ENCODE measurements at regions not wholly inside any gene's neighbourhood (a gene's known extent, or its start where the extent isn't known, plus 50 kb on each side); places are given as distances from the start of the nearest gene placed in this dataset.
"Not testable (repeated sequence)": the region's sequence is repeated elsewhere in the genome, so short reads cannot be mapped to it uniquely, and the experiment has no call there.

DNA sequence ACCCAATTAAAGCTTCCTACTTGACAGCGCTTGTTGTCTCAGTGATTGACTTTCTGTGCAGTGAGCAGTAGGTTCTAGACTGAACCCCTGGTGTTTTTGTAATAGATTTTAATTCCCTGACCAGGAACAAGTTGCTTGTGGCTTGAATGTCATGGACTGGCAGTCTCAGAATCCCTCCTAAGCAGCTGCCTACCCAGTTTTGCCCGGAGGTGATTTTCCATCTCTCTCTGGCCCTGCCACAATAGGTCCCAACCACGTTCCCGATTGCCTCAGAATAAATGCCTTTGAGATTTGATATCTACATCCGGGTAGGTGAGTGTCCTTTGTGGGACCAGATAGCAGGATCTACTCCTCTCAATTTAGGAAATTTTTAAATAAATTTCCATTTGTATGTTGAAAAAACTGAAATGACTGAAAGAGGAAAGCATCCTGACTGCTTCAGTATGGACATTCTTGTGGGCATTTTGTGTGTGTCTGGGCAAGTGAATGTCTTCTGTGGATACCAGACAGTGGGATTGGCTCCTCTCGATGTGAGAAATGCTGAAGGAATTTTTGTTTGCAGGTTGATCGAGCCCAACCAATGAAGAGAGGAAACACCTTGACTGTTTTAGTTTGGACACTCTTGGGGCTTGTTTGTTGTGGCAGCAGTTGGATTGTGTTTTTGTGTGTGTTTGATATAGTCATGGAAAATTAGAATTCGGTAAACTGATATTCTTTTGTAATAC is 1607.4 kb downstream of the C4orf33 start:
- no peak for DNase-seq

GRCh38 chr4:130705023-130705422 is 1609.1 kb downstream of the C4orf33 start:
- DNase-seq: no peak

GRCh38 chr4:130712038-130712437 is 1616.1 kb downstream of the C4orf33 start:
- DNase-seq: no peak

DNA sequence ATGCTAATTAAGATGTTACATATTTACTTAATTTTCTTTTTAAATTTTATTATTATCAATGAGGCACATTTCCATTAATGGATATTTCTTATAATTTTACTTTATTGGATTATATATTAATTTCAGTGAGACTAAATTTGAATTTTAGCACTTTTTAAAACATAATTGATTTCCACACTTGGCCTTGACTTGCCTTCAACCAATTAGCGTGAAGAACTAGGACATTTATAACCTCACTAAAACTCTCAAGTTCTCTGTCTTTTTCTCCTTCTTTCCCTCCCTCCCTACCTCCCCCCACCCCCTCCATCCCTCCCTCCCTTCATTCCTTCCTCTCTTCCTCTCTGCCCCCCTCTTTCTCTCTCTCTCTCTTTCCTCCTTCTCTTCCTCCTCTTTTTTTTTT is 1618.1 kb downstream of the C4orf33 start:
- DNase-seq: no peak

DNA sequence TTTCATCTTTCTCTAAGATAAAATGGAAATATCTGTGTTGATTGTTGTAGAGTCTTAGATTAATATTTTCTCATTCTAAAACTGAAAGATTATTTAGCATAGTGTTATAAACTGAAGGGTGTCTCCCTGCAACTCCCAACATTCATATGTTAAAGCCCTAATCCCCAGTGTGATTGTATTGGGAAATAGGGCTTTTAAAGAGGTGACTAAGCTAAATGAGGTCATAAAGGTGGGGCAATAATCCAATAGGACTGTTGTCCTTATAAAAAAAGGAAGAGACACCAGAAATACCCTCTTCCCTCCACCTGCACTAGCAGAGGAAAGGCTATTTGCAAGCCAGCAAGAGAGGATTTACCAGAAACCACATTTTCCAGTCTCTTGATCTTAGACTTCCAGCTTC is 1626.4 kb downstream of the C4orf33 start:
- no peak for DNase-seq

GRCh38 chr4:130736436-130737185 is 1640.7 kb downstream of the C4orf33 start:
- no peak for DNase-seq

GRCh38 chr4:130738233-130738632 is 1642.3 kb downstream of the C4orf33 start:
- no peak for DNase-seq

DNA sequence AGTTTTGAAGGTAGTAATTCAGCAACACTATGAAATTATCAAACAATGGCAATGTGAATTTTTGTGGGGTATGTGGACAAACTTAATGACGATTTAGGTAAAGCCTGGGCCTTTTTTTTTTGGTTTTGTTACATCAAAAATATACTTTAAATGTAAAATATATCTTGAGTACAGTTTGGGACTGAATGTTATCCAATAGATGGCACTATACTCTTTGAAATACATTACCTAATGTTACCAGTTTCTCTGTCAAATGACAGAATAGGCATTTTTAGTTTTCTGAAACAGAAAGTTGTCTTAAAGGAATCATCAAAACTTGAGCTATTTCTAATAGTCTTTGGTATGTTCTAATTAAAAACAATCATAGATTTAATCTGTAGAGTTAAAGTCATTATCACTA is 1651.9 kb downstream of the C4orf33 start:
- no peak for DNase-seq

DNA sequence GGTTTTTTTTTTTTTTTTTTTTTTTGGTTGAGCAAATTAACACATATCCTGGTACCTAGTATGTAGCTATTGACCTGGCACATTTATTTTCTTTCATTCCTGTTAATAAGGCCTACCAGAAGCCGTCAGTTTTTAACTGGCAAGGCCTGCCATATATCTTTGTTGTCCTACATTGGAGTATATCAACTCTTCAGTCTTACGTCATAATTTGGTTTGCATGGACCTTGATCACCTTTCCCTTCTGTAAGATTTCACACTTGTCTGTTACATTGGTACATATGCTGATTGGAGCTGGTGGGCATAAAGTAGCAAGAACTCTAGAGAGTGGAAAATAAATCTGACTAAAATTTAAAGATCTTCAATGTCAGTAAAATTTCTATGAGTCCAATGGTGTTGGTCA is 1658.0 kb downstream of the C4orf33 start:
- no peak for DNase-seq

DNA sequence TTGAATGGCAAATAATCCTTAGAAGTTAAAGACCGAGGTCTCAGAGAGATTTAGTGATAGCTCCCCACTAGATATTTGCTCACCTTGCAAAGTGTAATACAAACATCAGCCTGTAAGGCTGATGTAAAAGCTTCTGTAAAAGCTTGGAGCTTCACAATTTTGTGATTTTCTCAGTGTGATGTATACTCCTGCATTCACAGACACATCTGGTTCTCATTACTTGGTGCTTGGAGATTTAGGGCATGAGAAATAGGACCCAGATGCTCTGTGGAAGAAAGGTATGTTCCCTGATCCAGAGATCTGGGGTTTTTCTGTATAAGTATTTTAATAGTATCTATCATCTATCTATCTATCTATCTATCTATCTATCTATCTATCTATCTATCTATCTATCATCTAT is 1664.3 kb downstream of the C4orf33 start:
- no peak for DNase-seq

DNA sequence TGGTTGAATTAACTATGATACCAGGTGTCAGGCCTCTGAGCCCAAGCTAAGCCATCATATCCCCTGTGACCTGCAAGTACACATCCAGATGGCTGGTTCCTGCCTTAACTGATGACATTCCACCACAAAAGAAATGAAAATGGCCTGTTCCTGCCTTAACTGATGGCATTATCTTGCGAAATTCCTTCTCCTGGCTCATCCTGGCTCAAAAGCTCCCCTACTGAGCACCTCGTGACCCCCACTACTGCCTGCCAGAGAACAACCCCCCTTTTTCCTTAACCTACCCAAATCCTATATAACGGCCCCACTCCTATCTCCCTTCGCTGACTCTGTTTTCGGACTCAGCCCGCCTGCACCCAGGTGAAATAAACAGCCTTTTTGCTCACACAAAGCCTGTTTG is 1671.4 kb downstream of the C4orf33 start:
- DNase-seq: not testable (repeated sequence)

GRCh38 chr4:130772966-130773365 is 1677.0 kb downstream of the C4orf33 start:
- not testable (repeated sequence) for DNase-seq

- DNase-seq: no peak
Measured at GRCh38 chr4:130808492-130808891, 1712.5 kb downstream of the C4orf33 start.

DNA sequence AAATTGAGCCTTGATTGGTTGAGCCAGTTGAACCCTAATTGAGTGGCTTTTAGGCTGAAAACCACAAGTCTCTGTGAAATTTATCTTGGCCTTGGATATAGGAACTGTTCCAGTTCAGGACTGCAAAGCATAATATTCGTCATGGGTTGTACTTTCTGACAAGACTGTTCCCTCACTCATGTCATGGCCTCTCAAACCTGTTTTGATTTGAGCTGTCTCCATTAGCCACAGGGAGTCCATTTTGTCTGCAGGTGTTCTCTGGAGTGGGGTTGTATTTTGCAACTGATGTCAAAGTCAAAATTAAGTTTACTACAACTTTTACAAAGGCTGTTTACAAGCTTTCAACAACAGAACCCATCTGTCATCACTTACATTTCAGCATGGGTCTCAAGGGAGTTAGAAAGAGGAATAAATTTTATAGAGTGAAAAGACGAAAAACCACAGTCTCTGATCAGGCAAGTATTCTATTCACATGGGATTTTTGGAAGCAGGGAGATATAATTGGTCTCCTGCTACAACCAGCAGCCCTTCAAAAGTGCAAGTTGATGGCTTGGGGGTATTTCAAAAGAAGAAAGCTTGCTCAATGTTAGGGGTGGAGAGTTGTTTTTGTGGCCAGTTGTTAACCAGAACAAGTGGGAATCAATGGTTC is 1716.3 kb downstream of the C4orf33 start:
- no peak for DNase-seq

DNA sequence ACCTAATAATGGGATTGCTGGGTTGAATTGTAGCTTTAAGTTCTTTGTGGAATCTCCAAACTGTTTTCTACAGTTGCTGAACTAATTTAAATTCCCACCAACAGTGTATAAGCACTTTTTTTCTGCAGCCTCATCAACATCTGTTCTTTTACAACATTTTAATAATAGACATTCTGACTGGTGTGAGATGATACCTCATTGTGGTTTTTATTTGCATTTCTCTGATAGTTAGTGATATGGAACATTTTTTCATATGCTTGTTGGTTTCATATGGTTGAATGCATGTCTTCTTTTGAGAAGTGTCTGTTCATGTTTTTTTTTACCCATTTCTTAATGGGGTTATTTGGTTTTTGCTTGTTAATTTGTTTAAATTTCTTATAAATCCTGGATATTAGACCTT is 1718.9 kb downstream of the C4orf33 start:
- DNase-seq: no peak

DNA sequence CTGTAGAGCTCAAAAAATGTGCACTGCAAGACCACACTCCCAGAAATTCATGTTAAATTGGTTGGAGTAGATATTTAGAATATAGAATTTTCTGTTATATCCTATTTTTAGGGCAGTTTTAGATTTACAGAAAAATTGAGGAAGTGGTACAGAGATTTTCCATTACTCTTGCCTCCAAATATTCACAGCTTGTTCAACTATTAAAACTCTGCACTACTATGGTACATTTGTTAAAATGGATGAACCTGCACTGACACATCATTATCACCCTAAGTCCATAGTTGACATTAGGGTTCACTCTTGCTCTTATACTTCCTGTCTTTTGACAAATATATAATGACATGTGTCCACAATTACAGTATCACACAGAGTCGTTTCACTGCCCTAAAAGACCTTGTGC is 1724.5 kb downstream of the C4orf33 start:
- no peak for DNase-seq

- DNase-seq: no peak
Measured at GRCh38 chr4:130825284-130825683, 1729.3 kb downstream of the C4orf33 start.

DNA sequence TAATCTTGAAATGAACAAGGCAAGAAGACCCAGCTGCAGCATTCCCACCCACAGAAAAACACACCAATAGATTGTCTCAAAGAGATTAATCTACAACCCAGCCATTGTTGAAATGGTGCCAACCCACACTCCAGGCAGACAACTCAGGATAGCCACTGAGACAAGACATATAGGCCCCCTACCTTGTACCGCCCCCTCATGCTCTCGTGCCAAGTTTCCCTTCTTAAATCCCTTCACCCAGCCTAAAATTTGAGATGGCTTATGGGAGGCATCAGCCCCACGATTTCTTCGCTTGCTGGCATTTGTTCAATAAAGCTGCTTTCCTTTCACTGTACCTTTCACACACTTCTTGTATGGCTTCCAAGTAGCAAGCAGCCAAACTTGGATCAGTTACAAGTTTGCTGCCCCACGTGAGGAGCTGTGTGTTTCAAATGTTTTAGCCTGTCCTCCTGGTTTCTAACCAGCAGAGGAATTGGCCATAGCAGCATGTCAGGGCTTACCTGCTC is 1754.1 kb downstream of the C4orf33 start:
- DNase-seq: no peak

- DNase-seq: no peak
Measured at GRCh38 chr4:130851107-130851506, 1755.2 kb downstream of the C4orf33 start.

- no peak for DNase-seq
Measured at GRCh38 chr4:130851932-130852331, 1756.0 kb downstream of the C4orf33 start.

DNA sequence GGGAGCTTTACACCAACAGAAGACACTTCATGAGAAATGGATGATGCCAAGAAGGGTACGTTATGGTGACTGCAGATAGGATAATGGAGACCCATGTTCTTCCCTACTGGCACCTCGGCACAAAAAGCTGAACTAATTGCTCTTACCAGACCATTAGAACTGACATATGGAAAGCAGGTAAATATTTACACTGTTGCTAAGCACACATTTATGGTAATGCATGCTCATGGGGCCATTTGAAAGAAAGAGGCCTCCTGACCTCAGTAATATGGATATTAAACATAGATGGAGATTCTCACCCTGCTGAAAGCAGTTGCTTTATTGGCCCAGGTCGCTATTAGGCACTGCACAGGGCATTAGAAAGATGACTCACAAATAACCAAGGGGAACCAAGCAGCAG is 1759.6 kb downstream of the C4orf33 start:
- no peak for DNase-seq

GRCh38 chr4:130859991-130860390 is 1764.0 kb downstream of the C4orf33 start:
- no peak for DNase-seq

DNA sequence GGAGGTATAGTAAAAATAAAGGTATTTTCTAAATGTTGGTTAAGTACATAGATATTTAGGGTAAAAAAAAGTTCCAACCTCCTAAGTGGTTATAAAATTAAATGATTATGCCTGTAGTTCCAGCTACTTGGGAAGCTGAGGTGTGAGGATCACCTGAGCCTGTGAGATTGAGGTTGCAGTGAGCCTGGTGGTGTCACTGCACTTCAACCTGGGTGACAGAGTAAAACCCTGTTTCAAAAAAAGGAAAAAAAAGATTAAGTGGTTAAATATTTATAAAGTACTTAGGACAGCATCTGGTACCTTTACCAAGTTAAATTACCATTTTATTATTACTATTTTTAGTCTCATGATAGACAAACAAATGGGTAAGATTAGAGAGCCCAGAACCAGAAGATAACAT is 1801.0 kb downstream of the C4orf33 start:
- no peak for DNase-seq

DNA sequence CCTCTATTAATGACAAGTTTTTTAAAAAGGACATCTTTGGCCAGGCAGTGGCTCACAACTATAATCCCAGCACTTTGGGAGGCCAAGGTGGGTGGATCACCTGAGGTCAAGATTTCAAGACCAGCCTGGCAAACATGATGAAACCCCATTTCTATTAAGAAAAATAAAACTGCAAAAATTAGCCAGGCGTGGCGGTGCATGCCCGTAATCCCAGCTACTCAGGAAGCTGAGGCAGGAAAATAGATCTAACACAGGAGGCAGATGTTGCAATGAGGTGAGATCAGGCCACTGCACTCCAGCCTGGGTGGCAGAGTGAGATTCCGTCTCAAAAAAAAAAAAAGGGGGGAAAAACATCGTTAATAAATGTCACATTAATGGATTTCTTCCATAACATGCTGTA is 1805.4 kb downstream of the C4orf33 start:
- no peak for DNase-seq

All from activated CD4-positive, alpha-beta T cell treated with anti-CD3 and anti-CD28 coated beads, Interleukin-2, amount 50 U/mL, for 16 hours (primary cell).